LNCAP (cell line): ENCODE measurements at regions not wholly inside any gene's neighbourhood (a gene's known extent, or its start where the extent isn't known, plus 50 kb on each side); places are given as distances from the start of the nearest gene placed in this dataset.

ENCODE experiments used
- CTCF ChIP-seq: fragments of 450-650 bp; IDR thresholded peaks from 2 replicates; pipeline ENCODE4 v1.5.1; 2017; ENCODE audit warnings: mild to moderate bottlenecking

- no peak for TF ChIP-seq CTCF
Observed at GRCh38 chr4:32706893-32707292, 1986.7 kb downstream of the PCDH7 start.

- no peak for TF ChIP-seq CTCF
Observed at GRCh38 chr4:32735856-32736590, 2015.9 kb downstream of the PCDH7 start.

DNA sequence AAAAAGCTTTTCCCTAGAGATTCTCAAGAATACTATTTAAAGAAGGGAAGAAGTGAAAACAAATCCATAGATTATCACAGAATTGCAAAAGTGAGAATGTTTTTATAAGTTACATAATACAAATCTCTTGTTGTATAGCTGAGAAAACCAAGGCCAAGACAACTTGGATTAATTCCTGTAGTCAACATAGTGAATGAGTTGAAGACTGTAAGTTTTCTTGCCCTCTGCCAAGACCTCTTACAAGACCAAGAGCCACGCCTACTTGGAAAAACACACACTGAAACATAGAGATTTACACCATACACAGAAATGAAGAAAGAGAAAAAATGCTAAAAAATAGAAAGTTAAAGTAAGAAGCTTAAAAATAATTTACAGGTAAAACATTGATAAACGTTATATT lies 2024.0 kb downstream of the PCDH7 start:
- no peak for TF ChIP-seq CTCF

- TF ChIP-seq CTCF, result no peak
Observed at GRCh38 chr4:32745351-32745750, 2025.2 kb downstream of the PCDH7 start.

GRCh38 chr4:32748061-32748460 lies 2027.9 kb downstream of the PCDH7 start:
- no peak for TF ChIP-seq CTCF

DNA sequence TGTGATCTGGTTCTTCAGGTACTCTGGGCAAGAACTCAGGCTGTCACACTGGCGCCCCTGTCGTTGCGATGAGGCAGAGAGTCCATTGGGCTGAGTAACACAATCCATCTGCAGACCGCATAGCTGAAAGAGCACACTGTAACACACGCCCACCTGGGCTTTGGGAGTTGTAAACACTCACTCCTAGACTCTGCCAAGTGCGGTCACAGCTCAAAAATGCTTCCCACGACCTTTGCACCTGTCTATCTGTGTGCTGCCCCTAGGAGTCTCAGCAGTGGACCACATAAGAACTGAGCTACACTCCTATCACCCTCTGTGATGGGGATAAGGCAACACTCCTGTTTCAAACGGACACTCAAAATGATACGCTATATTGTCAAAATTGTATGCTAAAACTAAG lies 2028.3 kb downstream of the PCDH7 start:
- TF ChIP-seq CTCF, result no peak

GRCh38 chr4:32752962-32753361 lies 2032.8 kb downstream of the PCDH7 start:
- no peak for TF ChIP-seq CTCF
